ENCODE measurements at regions not wholly inside any gene's neighbourhood (a gene's known extent, or its start where the extent isn't known, plus 50 kb on each side); places are given as distances from the start of the nearest gene placed in this dataset.

GRCh38 chr19:33891773-33892172 is 95.1 kb downstream of the KCTD15 start:
- no peak overlapping the region for H3K4me2 ChIP-seq (ENCODE audit: low read depth, low read length, poor library complexity, severe bottlenecking)
- H3K27me3 ChIP-seq (ENCODE audit: insufficient read depth, low read length, poor library complexity, severe bottlenecking) = no peaks in the 10 kb centered on the region
- H3K79me2 ChIP-seq (ENCODE audit: insufficient read depth, low read length) = no peaks in the 10 kb centered on the region
- H3K4me3 ChIP-seq (ENCODE audit: low read length, poor library complexity, severe bottlenecking) = no peak overlapping the region
- H3K9me2 ChIP-seq (replicated peaks; ENCODE audit: low read depth, low read length) = no peaks in the 10 kb centered on the region
- H3K4me1 ChIP-seq (ENCODE audit: insufficient read depth, low read length, poor library complexity, severe bottlenecking) = no peaks in the 10 kb centered on the region
- no peak for TF ChIP-seq CTCF (conservative IDR thresholded peaks at IDR 0.05; ENCODE audit: low read length)
- no peaks in the 10 kb centered on the region for H3K36me3 ChIP-seq (ENCODE audit: insufficient read depth, low read length)
- no peak overlapping the region for H3K9ac ChIP-seq (ENCODE audit: low read depth, low read length, poor library complexity, severe bottlenecking)
- H2AFZ ChIP-seq (ENCODE audit: low read length) = no peak overlapping the region
- no peaks in the 10 kb centered on the region for H4K20me1 ChIP-seq (ENCODE audit: insufficient read depth, low read length, poor library complexity, severe bottlenecking)
- no peaks in the 10 kb centered on the region for H3F3A ChIP-seq (ENCODE audit: low read depth)
- no peaks in the 10 kb centered on the region for H3K9me3 ChIP-seq (ENCODE audit: insufficient read depth, low read depth, low read length)

- TF ChIP-seq EZH2phosphoT487 (IDR thresholded peaks at IDR 0.05; ENCODE audit: borderline replicate concordance) (no peak), CTCF (conservative IDR thresholded peaks at IDR 0.05; ENCODE audit: low read length) (no peak)
- no peaks in the 10 kb centered on the region for H3F3A ChIP-seq (ENCODE audit: low read depth)
- H3K4me2 ChIP-seq (ENCODE audit: low read depth, low read length, poor library complexity, severe bottlenecking) = no peak overlapping the region
- no peak overlapping the region for H2AFZ ChIP-seq (ENCODE audit: low read length)
- H3K9me3 ChIP-seq (ENCODE audit: insufficient read depth, low read depth, low read length) = peaks cover 5% of the 10 kb centered on the region; the same call in 1 of the 2 replicates
- no peaks in the 10 kb centered on the region for H4K20me1 ChIP-seq (ENCODE audit: insufficient read depth, low read length, poor library complexity, severe bottlenecking)
- no peaks in the 10 kb centered on the region for H3K36me3 ChIP-seq (ENCODE audit: insufficient read depth, low read length)
- no peaks in the 10 kb centered on the region for H3K27me3 ChIP-seq (ENCODE audit: insufficient read depth, low read length, poor library complexity, severe bottlenecking)
- no peaks in the 10 kb centered on the region for H3K79me2 ChIP-seq (ENCODE audit: insufficient read depth, low read length)
- H3K9ac ChIP-seq (ENCODE audit: low read depth, low read length, poor library complexity, severe bottlenecking) = no peak overlapping the region
- no peaks in the 10 kb centered on the region for H3K4me1 ChIP-seq (ENCODE audit: insufficient read depth, low read length, poor library complexity, severe bottlenecking)
- no peaks in the 10 kb centered on the region for H3K9me2 ChIP-seq (replicated peaks; ENCODE audit: low read depth, low read length)
- no peak overlapping the region for H3K4me3 ChIP-seq (ENCODE audit: low read length, poor library complexity, severe bottlenecking)
Observed at GRCh38 chr19:33894787-33895186, 98.1 kb downstream of the KCTD15 start.

GRCh38 chr19:33895366-33895765 is 98.7 kb downstream of the KCTD15 start:
- Histone ChIP-seq H2AFZ (ENCODE audit: low read length) (no peak overlapping the region), H3K27me3 (ENCODE audit: insufficient read depth, low read length, poor library complexity, severe bottlenecking) (no peaks in the 10 kb centered on the region), H4K20me1 (ENCODE audit: insufficient read depth, low read length, poor library complexity, severe bottlenecking) (no peaks in the 10 kb centered on the region), H3K36me3 (ENCODE audit: insufficient read depth, low read length) (no peaks in the 10 kb centered on the region), H3K79me2 (ENCODE audit: insufficient read depth, low read length) (no peaks in the 10 kb centered on the region), H3K4me2 (ENCODE audit: low read depth, low read length, poor library complexity, severe bottlenecking) (no peak overlapping the region), H3K4me3 (ENCODE audit: low read length, poor library complexity, severe bottlenecking) (no peak overlapping the region), H3K9ac (ENCODE audit: low read depth, low read length, poor library complexity, severe bottlenecking) (no peak overlapping the region), H3K9me2 (replicated peaks; ENCODE audit: low read depth, low read length) (no peaks in the 10 kb centered on the region), H3F3A (ENCODE audit: low read depth) (no peaks in the 10 kb centered on the region), H3K9me3 (ENCODE audit: insufficient read depth, low read depth, low read length) (peaks cover 5% of the 10 kb centered on the region; the same call in 1 of the 2 replicates), H3K4me1 (ENCODE audit: insufficient read depth, low read length, poor library complexity, severe bottlenecking) (no peaks in the 10 kb centered on the region)
- TF ChIP-seq EZH2phosphoT487 (IDR thresholded peaks at IDR 0.05; ENCODE audit: borderline replicate concordance) (no peak), CTCF (conservative IDR thresholded peaks at IDR 0.05; ENCODE audit: low read length) (no peak)
